ENCODE measurements at regions not wholly inside any gene's neighbourhood (a gene's known extent, or its start where the extent isn't known, plus 50 kb on each side); places are given as distances from the start of the nearest gene placed in this dataset.

GRCh38 chrX:14232688-14233087 lies 203.0 kb upstream of the GEMIN8 start:
- TF ChIP-seq ZNF292 (tag by site-specific recombination; IDR thresholded peaks at IDR 0.05; ENCODE audit: borderline replicate concordance, low read depth) (no peak), ZNF645 (tag by site-specific recombination; IDR thresholded peaks at IDR 0.05) (no peak), CTCF (tag by site-specific recombination; IDR thresholded peaks at IDR 0.05) (no peak), ZNF654 (tag by site-specific recombination; IDR thresholded peaks at IDR 0.05; ENCODE audit: low read depth) (no peak), ZNF544 (tag by site-specific recombination; IDR thresholded peaks at IDR 0.05) (no peak), ZNF24 (tag by site-specific recombination; IDR thresholded peaks at IDR 0.05) (no peak), PRDM10 (tag by site-specific recombination; IDR thresholded peaks at IDR 0.05) (no peak), ZNF792 (tag by site-specific recombination; IDR thresholded peaks at IDR 0.05) (no peak), ZSCAN18 (tag by site-specific recombination; IDR thresholded peaks at IDR 0.05) (no peak), HOXC10 (CRISPR knock-in tag; IDR thresholded peaks at IDR 0.05) (no peak), ZNF398 (tag by site-specific recombination; IDR thresholded peaks at IDR 0.05) (no peak), ZNF26 (tag by site-specific recombination; IDR thresholded peaks at IDR 0.05) (no peak), PRDM4 (tag by site-specific recombination; IDR thresholded peaks at IDR 0.05) (no peak), OSR2 (tag by site-specific recombination; IDR thresholded peaks at IDR 0.05) (no peak)

Data from HEK293 (cell line).